ENCODE measurements at regions not wholly inside any gene's neighbourhood (a gene's known extent, or its start where the extent isn't known, plus 50 kb on each side); places are given as distances from the start of the nearest gene placed in this dataset.

- ATAC-seq (ENCODE audit: low read depth) (no peak), DNase-seq (no peak)
- Mint-ChIP-seq H3K4me3 (no peak overlapping the region), H3K9me3 (no peaks in the 10 kb centered on the region), H3K27me3 (peaks cover 5% of the 10 kb centered on the region), H3K27ac (no peak overlapping the region), H3K36me3 (no peaks in the 10 kb centered on the region), H3K4me1 (peaks cover 2% of the 10 kb centered on the region)
- POLR2A ChIA-PET = no interaction called here
Observed at GRCh38 chr10:4691776-4692175, 134.2 kb upstream of the AKR1E2 start.

DNA sequence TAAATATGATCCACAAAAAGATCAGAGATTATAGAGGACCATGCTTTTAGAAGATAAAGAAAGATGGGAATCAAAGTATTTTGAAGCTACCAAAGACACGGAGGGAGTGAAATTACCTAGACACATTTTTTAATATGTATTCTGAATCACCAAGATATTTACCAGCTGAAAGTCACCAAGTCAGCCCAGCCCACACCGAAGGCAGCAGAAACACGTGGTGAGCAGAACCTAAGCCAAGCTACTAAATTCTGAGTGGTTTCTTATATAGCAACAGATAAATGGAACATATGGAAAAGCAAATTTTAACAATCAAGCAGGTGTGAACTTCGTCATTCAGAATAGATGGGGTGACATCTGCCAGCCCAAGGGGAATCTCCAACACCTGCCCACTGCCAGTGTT lies 134.7 kb upstream of the AKR1E2 start:
- H3K4me1 Mint-ChIP-seq = peaks cover 2% of the 10 kb centered on the region
- peaks cover 5% of the 10 kb centered on the region for H3K27me3 Mint-ChIP-seq
- no peak overlapping the region for H3K27ac Mint-ChIP-seq
- H3K4me3 Mint-ChIP-seq = no peak overlapping the region
- DNase-seq (no peak), ATAC-seq (ENCODE audit: low read depth) (no peak)
- no peaks in the 10 kb centered on the region for H3K9me3 Mint-ChIP-seq
- H3K36me3 Mint-ChIP-seq = no peaks in the 10 kb centered on the region
- POLR2A ChIA-PET = no interaction called here

DNA sequence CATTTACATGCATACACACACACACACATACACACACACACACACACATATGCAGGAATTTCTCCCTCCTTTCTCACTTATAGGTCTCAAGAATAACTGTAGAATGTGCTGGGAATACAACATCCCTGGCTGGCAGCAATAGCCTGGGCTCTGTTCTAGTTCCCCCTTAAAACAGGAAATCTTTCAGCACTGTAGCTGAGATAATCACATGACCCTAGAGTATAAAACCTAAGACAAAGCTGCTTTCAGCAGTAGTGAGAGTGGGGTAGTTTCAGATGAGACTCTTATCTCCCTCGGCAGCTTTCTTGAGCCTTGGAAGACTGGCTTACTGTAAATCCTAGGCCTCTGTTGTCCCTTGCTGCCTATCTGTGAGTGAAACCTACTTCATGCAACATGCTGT lies 137.4 kb upstream of the AKR1E2 start:
- Mint-ChIP-seq H3K27me3 (peaks cover 5% of the 10 kb centered on the region), H3K4me1 (peaks cover 2% of the 10 kb centered on the region), H3K27ac (no peak overlapping the region), H3K9me3 (no peaks in the 10 kb centered on the region), H3K36me3 (no peaks in the 10 kb centered on the region), H3K4me3 (no peak overlapping the region)
- POLR2A ChIA-PET = no interaction called here
- no peak for ATAC-seq (ENCODE audit: low read depth)
- DNase-seq = no peak

- POLR2A ChIA-PET = no interaction called here
- Mint-ChIP-seq H3K4me1 (peaks cover 2% of the 10 kb centered on the region), H3K36me3 (no peaks in the 10 kb centered on the region), H3K27ac (no peak overlapping the region), H3K27me3 (peaks cover 5% of the 10 kb centered on the region), H3K9me3 (no peaks in the 10 kb centered on the region), H3K4me3 (no peak overlapping the region)
- ATAC-seq (ENCODE audit: low read depth) (no peak), DNase-seq (no peak)
Observed at GRCh38 chr10:4688168-4688567, 137.8 kb upstream of the AKR1E2 start.

GRCh38 chr10:4687397-4687796 lies 138.6 kb upstream of the AKR1E2 start:
- no peak overlapping the region for H3K4me3 Mint-ChIP-seq
- POLR2A ChIA-PET = no interaction called here
- DNase-seq = no peak
- peaks cover 7% of the 10 kb centered on the region for H3K27me3 Mint-ChIP-seq
- H3K9me3 Mint-ChIP-seq = no peaks in the 10 kb centered on the region
- no peak for ATAC-seq (ENCODE audit: low read depth)
- no peaks in the 10 kb centered on the region for H3K36me3 Mint-ChIP-seq
- no peak overlapping the region for H3K27ac Mint-ChIP-seq
- peaks cover 2% of the 10 kb centered on the region for H3K4me1 Mint-ChIP-seq

DNA sequence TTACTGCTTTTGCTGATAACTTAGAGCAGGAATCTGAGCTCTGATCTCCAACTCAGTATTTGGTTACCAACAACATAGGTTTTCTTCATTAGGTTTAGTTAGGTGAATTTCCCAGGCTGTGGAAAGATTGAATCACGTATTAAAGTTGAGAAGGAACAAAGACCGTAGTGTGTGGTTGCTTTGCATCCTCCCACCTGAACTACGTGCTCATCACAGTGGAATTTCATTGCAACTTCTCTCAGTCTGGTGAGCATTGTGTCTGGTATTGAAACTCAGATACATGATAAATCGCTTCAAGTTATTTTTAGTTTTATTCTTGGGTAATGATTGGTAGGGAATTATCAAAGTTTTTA lies 139.4 kb upstream of the AKR1E2 start:
- no peak for ATAC-seq (ENCODE audit: low read depth)
- H3K4me1 Mint-ChIP-seq = peaks cover 2% of the 10 kb centered on the region
- H3K9me3 Mint-ChIP-seq = no peaks in the 10 kb centered on the region
- peaks cover 10% of the 10 kb centered on the region for H3K27me3 Mint-ChIP-seq
- H3K36me3 Mint-ChIP-seq = no peaks in the 10 kb centered on the region
- no peak overlapping the region for H3K4me3 Mint-ChIP-seq
- H3K27ac Mint-ChIP-seq = no peak overlapping the region
- POLR2A ChIA-PET = no interaction called here
- no peak for DNase-seq

DNA sequence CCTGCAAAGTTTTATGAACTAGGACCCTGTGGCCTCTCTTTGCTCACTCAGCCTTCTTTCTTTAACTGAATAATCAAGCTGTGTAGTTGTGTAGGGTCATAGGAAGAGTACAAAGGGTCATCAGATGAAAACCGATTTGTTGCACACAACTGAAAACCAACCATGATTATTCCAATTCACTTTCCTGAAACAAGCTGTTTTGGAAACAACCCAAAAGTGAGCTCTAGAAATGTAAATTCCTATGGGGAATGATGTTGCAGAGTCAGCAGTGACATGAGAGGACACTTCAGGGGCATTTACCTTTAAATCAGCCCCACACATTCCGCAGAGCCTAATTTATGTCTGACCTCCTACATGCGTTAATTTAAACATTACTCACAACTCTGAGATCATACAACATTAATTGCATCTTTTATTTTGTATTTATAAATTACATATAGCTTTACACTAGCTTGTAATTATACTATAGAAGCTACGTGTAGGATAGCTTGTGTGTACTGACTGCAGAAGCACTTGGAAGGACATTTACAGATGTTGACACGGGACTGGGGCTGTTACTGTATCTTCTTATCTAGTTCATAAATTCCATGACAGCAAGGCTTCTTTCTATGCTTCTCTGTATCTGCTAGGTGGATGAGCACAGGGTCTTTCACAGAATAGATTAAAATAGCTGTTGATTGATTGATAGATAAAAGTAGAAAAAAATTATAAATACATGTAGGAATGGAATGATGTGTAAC lies 139.9 kb upstream of the AKR1E2 start:
- Mint-ChIP-seq H3K27ac (no peak overlapping the region), H3K4me1 (peaks cover 2% of the 10 kb centered on the region), H3K4me3 (no peak overlapping the region), H3K9me3 (no peaks in the 10 kb centered on the region), H3K27me3 (peaks cover 7% of the 10 kb centered on the region), H3K36me3 (no peaks in the 10 kb centered on the region)
- ATAC-seq (ENCODE audit: low read depth) (no peak), DNase-seq (no peak)
- POLR2A ChIA-PET = no interaction called here

- Mint-ChIP-seq H3K9me3 (no peaks in the 10 kb centered on the region), H3K4me1 (peaks cover 2% of the 10 kb centered on the region), H3K27ac (no peak overlapping the region), H3K36me3 (no peaks in the 10 kb centered on the region), H3K4me3 (no peak overlapping the region), H3K27me3 (peaks cover 7% of the 10 kb centered on the region)
- POLR2A ChIA-PET = no interaction called here
- DNase-seq (no peak), ATAC-seq (ENCODE audit: low read depth) (no peak)
Observed at GRCh38 chr10:4685491-4685890, 140.5 kb upstream of the AKR1E2 start.

- H3K4me1 Mint-ChIP-seq = peaks cover 2% of the 10 kb centered on the region
- ATAC-seq (ENCODE audit: low read depth) (no peak), DNase-seq (no peak)
- H3K4me3 Mint-ChIP-seq = no peak overlapping the region
- peaks cover 6% of the 10 kb centered on the region for H3K27me3 Mint-ChIP-seq
- H3K36me3 Mint-ChIP-seq = no peaks in the 10 kb centered on the region
- H3K27ac Mint-ChIP-seq = no peak overlapping the region
- no peaks in the 10 kb centered on the region for H3K9me3 Mint-ChIP-seq
- POLR2A ChIA-PET = no interaction called here
Observed at GRCh38 chr10:4684434-4684833, 141.6 kb upstream of the AKR1E2 start.

- H3K4me3 Mint-ChIP-seq = no peak overlapping the region
- H3K36me3 Mint-ChIP-seq = no peaks in the 10 kb centered on the region
- POLR2A ChIA-PET = no interaction called here
- no peaks in the 10 kb centered on the region for H3K9me3 Mint-ChIP-seq
- DNase-seq = no peak
- ATAC-seq (ENCODE audit: low read depth) = no peak
- H3K27me3 Mint-ChIP-seq = peaks cover 4% of the 10 kb centered on the region
- H3K27ac Mint-ChIP-seq = no peak overlapping the region
- peaks cover 2% of the 10 kb centered on the region for H3K4me1 Mint-ChIP-seq
Observed at GRCh38 chr10:4683838-4684237, 142.2 kb upstream of the AKR1E2 start.

DNA sequence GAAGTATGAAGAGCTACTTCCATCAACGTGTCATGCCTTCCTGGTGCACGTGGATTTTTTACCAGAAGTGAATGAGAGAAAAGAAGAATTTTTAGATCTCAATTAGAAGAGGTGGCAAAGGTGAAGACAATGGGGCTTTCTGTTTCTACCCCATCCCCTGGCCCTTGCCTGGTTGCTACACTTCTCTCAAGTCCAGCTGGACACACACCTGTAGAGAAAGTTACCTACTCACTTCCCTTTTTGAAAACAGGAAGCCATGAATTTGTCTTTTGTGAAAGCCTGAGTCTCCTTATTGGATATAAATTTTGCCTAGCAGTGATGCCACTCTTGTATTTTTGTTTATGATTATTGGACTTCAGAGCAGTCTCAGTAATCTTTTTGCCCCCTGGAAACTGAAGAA lies 142.9 kb upstream of the AKR1E2 start:
- Mint-ChIP-seq H3K4me3 (no peak overlapping the region), H3K9me3 (no peaks in the 10 kb centered on the region), H3K27ac (no peak overlapping the region), H3K36me3 (no peaks in the 10 kb centered on the region), H3K27me3 (peaks cover 8% of the 10 kb centered on the region), H3K4me1 (no peaks in the 10 kb centered on the region)
- no peak for ATAC-seq (ENCODE audit: low read depth)
- POLR2A ChIA-PET = no interaction called here
- DNase-seq = no peak

DNA sequence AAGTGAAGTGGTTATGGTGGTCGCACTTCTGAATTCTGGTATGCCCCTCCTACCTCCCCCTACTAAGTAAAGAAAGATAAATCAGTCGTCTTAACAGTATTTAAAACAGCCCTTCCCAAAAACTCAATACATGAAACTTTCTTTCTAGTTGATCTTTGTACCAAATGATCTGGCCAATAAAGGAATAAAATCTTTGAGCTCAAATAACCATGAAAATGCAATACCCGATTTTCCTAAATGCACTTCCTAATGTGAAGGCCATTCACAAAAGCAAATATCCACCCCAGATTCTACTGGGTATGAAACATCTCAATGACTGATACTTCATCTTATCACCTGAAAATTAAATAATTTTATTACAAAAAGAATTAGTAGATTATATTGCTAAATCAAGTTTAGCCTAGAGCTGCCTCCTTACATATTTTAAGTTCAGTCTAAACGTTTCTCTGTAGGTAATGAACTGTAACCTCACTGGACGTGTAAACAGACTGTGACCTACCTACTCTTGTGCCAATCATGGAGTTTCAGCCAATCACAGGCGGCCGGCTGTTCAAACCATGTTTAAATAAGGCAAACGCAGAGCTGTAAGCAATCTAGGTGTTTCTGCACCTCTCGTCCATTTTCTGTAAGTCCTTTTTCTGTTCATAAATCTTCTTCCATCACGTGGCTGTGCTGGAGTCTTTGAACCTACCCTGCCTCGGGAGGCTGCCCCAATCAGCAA lies 146.9 kb upstream of the AKR1E2 start:
- no peaks in the 10 kb centered on the region for H3K36me3 Mint-ChIP-seq
- no peak overlapping the region for H3K4me3 Mint-ChIP-seq
- no peaks in the 10 kb centered on the region for H3K4me1 Mint-ChIP-seq
- H3K9me3 Mint-ChIP-seq = no peaks in the 10 kb centered on the region
- POLR2A ChIA-PET = no interaction called here
- DNase-seq = no peak
- no peak overlapping the region for H3K27ac Mint-ChIP-seq
- H3K27me3 Mint-ChIP-seq = peaks cover 34% of the 10 kb centered on the region
- no peak for ATAC-seq (ENCODE audit: low read depth)

- no peak for ATAC-seq (ENCODE audit: low read depth)
- Mint-ChIP-seq H3K36me3 (no peaks in the 10 kb centered on the region), H3K27me3 (peaks cover 35% of the 10 kb centered on the region), H3K27ac (no peak overlapping the region), H3K9me3 (no peaks in the 10 kb centered on the region), H3K4me1 (no peaks in the 10 kb centered on the region), H3K4me3 (no peak overlapping the region)
- no peak for DNase-seq
- POLR2A ChIA-PET = no interaction called here
Observed at GRCh38 chr10:4678023-4678950, 147.7 kb upstream of the AKR1E2 start.
